ENCODE measurements at regions not wholly inside any gene's neighbourhood (a gene's known extent, or its start where the extent isn't known, plus 50 kb on each side); places are given as distances from the start of the nearest gene placed in this dataset.

DNA sequence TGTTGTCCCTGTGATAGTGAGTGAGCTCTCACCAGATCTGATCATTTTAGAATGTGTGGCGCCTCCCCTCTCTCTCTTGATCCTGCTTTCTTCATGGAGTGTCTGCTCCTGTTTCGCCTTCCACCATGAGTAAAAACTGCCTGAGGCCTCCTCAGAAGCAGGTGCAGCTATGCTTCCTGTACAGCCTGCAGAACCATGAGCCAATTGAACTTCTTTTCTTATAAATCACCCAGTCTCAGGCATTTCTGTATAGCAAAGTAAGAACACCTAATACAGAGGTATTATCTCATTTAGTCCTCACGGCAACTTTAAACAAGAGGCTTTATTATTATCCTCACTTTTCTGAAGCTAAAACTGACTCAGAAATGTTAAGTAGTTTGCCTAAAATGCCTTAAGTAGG lies 81.3 kb upstream of the BTG1 start:
- DNase-seq (ENCODE audit: low spot score) = no peak

- no peak for DNase-seq (ENCODE audit: low spot score)
These were observed 80.5 kb upstream of the BTG1 start for GRCh38 chr12:92226071-92226661.

GRCh38 chr12:92224685-92225331 lies 79.2 kb upstream of the BTG1 start:
- no peak for DNase-seq (ENCODE audit: low spot score)

DNA sequence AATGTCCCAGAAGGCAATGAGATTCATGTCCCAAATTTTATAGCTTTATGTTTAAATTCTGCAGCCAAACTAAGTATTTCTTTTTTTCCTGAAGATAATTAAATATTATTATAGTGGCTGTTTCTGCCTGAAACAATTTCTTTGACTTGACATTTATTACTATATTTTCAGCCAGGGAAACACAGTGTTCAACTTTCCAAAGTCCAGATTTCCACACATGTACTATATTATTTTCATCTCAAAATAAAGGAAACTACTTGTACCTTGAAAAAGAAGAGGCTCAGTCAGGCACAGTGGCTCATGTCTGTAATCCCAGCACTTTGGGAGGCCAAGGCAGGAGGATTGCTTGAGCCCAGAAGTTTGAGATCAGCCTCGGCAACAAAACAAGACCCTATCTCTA lies 77.8 kb upstream of the BTG1 start:
- DNase-seq (ENCODE audit: low spot score) = no peak

DNA sequence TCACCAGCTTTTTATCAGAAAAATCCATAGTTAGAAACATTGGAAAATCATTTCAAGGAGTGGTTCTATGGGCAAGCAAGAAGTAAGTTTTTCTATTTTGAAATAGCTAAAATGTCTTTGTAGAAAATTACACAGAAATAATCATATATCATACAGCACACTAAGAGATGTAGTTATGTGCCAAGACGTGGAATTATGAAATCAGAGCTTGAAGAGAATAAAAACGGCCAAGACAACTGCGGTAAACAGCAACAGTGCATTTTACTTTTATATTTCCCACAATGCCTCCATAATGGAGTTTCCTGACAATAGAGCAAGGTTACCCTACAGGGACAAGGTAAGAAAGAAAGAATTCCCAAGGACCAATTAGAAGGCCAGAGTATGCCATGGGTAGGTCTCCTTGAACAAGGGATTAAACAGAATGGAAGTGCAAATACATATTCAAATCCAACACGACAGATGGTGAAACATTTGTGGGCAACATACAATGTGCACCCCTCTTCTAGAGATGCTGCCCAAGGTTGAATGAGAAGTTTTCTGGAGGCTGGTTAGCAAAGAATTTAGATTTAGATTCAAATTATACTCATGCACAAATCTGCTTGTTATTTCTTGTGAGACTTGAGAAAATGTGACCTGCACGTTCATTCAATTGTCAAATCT lies 76.1 kb upstream of the BTG1 start:
- DNase-seq (ENCODE audit: low spot score) = no peak

DNA sequence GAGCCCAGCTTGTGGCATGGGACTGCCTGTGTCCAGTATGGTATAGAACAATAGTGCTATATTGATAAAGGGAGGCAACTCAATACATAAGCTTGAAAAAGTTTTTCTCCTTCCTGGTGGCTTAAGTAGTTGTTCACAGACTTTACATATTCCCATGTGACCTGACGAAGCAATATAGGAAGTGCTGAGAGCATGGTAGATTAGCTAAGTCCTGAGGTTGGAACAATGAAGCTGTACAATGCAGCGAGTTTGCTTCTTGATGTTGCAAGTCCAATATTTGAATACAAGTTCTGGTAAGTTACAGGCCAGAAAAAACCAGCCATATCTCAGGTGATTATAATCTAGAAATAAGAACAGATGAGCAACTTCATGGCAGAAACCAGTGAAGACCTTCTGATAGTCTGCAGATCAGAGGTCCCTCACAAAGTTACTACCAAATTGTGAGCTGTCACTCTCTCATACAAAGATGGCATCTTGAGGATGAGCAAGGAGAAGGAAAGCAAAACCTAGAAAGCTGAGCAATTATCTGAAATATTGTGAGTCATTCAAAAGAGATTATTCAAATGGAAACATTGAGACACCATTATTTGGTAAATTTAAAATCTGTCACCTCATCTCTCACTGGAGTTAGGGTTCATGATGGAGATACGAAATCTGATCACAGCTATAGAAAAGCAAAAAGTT lies 72.9 kb upstream of the BTG1 start:
- DNase-seq (ENCODE audit: low spot score) = no peak

- DNase-seq (ENCODE audit: low spot score) = no peak
These were observed 70.4 kb upstream of the BTG1 start for GRCh38 chr12:92216092-92216491.

- DNase-seq (ENCODE audit: low spot score) = no peak
These were observed 69.7 kb upstream of the BTG1 start for GRCh38 chr12:92215358-92215757.

- DNase-seq (ENCODE audit: low spot score) = no peak
These were observed 67.5 kb upstream of the BTG1 start for GRCh38 chr12:92213166-92213565.

GRCh38 chr12:92210071-92210470 lies 64.4 kb upstream of the BTG1 start:
- DNase-seq (ENCODE audit: low spot score) = peak; percentile 75

DNA sequence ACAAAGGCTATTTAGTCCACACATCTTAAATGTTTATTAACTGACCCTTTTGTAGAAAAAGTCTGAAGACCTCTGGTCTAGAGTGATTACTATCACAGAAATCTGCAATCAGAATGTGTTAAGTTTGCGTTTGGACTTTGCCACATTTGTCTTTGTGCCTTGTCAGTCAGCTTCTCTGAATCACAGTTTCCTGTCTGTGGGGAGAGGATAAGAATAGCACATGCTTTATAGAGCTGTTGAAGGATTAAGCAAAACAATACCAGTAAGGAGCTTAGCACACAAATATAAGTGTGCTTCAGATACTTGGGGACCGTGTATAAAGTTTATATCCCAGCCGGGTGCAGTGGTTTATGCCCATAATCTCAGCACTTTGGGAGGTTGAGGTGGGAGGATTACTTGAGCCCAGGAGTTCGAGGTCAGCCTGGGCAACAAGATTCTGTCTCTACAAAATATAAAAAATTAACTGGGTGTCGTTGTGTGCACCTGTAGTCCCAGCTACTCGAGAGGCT lies 63.0 kb upstream of the BTG1 start:
- peak; percentile 85 for DNase-seq (ENCODE audit: low spot score)

DNA sequence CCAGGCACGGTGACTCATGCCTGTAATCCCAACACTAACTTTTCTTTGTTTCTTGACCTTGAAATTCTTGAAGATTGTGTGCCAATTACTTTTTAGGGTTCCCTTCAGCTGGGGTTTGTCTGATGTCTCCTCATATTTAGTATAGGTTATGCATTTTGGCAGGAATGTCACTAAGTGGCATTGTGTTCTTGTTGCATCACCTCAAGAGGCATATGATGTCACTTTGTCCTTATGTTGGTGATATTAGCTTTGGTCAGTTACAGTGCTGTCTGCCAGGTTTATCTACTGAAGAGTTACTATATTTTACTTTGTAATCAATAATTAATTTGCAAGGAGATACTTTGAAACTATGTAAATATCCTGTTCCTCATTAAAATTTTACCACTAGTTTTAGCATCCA lies 61.0 kb upstream of the BTG1 start:
- DNase-seq (ENCODE audit: low spot score) = no peak

GRCh38 chr12:92206011-92206410 lies 60.4 kb upstream of the BTG1 start:
- DNase-seq (ENCODE audit: low spot score) = no peak

- no peak for DNase-seq (ENCODE audit: low spot score)
These were observed 54.4 kb upstream of the BTG1 start for GRCh38 chr12:92199819-92200576.

- DNase-seq (ENCODE audit: low spot score) = no peak
These were observed 52.2 kb upstream of the BTG1 start for GRCh38 chr12:92197815-92198214.

- DNase-seq (ENCODE audit: low spot score) = no peak
These were observed 50.7 kb upstream of the BTG1 start for GRCh38 chr12:92196368-92196767.
